NCI-H2227 treated with DMSO at 0.1 percent for 48 hours (cell line): ENCODE measurements at regions not wholly inside any gene's neighbourhood (a gene's known extent, or its start where the extent isn't known, plus 50 kb on each side); places are given as distances from the start of the nearest gene placed in this dataset.

Experiments used
- DNase-seq: peaks from one replicate; lab custom pipeline; 2025; lab: John Stamatoyannopoulos, UW

- no peak for DNase-seq
Measured at GRCh38 chr17:77380395-77381184, 239.8 kb downstream of the SEC14L1 start.

DNA sequence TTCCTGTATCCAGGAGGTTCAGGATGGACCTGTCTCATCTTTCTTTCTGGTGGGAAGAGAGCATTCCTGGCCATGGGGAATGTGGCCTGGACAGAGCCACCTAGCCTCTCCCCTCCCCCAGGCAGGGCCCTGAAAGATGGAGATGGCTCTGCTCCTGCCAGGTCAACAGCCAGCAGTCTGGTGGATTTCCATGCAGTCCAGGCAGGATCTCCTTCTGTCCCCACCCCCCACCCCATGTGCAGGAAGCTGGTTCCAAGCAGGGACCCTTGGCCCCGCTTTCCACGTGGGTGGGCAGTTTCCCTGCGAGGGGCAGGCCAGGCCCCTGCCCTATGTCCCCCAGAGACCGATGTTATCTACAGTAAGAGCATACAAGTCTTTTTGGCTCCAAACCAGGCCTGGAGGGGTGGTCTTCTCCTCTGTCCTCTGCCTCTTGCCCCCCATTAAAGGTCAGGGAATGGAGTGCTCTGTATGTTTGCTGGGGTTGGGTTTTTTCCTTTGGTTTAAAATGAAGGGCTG is 240.5 kb downstream of the SEC14L1 start:
- no peak for DNase-seq

GRCh38 chr17:77381731-77382130 is 241.0 kb downstream of the SEC14L1 start:
- no peak for DNase-seq

- DNase-seq: no peak
Measured at GRCh38 chr17:77382356-77382911, 241.7 kb downstream of the SEC14L1 start.

DNA sequence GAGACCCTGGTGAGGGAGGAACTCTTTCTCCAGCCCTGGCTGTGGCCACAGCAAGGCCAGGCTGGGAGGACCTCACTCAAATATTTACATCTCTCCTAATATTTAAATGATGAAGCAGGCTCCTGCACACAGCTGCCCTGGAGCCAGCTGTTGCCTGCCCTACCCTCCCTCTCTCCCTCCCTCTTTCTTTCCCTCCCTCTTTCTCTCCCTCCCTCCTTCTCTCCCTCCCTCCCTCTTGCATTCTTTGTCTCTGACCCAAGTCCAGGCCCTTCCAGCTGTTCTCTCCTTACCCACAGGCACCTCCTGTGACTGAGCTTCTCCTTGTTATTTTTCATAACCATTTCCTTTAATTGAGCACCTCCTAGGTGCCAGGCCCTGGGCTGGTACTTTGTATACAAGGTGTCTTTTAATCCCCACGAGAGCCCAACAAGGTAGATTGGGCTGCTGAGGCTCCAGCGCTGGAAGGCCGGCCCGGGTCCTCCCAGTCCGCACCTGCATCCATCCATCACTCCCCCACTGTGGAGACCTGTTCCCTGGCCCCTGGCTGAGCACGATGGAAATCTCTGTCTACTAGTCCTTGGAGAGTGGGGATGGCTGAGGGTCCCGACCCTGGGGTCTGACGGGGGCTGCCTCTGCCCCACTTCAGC is 242.3 kb downstream of the SEC14L1 start:
- no peak for DNase-seq

- no peak for DNase-seq
Measured at GRCh38 chr17:77383613-77384608, 243.1 kb downstream of the SEC14L1 start.

DNA sequence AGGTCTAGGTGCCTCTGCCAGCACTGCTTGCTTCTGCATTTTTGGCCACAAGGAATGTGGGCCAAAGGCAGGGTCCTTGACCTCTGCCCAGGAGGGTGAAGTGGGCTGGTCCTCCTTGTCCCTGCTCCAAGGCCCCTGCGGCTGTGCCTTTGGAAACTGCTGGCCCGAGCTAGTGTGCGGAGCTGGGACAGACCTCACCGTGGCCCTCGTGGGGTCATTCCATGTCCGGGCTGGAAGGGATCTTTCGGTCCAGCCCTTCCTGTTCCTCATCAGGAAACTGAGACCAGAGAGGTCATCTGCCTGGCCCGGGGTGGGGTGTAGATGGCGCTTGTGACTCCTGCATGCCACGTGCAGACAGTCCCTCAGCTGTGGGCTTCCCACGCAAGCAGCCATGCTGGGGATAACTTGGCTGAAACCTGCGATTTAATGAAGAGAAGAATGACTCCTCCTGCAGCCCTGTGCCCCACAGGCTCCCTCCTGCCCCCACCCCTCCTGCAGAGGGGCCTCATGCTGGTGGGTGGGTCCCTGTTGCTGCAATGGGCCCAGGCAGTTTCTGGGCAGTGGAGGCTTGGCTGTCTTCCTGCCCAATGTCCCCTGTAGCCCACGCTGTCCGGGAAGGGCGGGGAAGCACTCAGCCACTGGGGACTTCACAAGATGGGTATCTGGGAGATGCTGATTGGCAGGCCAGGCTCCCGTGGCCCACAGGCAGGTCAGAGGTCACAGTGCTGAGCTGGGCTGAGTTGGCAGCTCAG is 245.2 kb downstream of the SEC14L1 start:
- no peak for DNase-seq

GRCh38 chr17:77386502-77387192 is 245.9 kb downstream of the SEC14L1 start:
- no peak for DNase-seq

DNA sequence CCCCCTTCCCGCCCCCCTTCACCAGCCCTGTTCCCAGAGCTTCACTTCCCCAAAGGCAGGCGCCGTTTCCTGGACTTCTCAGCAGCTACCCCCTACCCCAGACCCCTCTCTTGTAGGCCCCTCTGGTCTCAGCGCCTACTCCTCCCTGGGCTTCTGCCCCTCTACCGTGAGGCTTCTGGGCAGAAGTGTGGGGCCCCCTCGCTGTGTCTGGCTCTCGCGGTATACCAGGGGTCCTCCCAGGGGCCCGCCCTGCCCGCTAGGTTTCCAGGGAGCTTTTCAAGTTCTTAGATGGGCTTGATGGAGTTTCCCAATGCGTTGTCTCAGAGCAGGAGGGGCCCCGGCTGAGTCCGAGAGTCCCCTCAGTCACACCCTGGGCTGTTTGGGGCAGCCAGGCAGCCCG is 247.1 kb downstream of the SEC14L1 start:
- no peak for DNase-seq

- DNase-seq: no peak
Measured at GRCh38 chr17:77388384-77389306, 247.9 kb downstream of the SEC14L1 start.

DNA sequence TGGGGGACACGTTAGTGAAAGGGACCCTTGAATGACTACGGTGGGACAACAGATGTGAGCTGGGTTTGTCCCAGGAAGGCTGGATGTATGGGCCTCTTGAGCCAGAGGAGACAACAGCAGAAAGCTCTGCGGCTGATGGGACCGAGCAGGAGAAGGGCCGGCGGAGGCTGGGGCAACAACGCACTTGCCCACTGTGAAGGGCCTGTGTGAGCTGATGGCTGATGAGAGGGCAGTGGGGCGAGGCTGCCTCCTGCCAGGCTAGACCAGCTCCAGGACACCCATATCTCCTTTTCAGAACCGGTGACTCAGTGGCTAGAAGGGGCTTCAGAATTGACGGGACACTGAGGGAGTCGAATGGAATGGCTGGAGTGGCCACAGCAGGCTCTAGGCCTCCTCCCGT is 250.1 kb downstream of the SEC14L1 start:
- no peak for DNase-seq

- no peak for DNase-seq
Measured at GRCh38 chr17:77391668-77392375, 251.1 kb downstream of the SEC14L1 start.

DNA sequence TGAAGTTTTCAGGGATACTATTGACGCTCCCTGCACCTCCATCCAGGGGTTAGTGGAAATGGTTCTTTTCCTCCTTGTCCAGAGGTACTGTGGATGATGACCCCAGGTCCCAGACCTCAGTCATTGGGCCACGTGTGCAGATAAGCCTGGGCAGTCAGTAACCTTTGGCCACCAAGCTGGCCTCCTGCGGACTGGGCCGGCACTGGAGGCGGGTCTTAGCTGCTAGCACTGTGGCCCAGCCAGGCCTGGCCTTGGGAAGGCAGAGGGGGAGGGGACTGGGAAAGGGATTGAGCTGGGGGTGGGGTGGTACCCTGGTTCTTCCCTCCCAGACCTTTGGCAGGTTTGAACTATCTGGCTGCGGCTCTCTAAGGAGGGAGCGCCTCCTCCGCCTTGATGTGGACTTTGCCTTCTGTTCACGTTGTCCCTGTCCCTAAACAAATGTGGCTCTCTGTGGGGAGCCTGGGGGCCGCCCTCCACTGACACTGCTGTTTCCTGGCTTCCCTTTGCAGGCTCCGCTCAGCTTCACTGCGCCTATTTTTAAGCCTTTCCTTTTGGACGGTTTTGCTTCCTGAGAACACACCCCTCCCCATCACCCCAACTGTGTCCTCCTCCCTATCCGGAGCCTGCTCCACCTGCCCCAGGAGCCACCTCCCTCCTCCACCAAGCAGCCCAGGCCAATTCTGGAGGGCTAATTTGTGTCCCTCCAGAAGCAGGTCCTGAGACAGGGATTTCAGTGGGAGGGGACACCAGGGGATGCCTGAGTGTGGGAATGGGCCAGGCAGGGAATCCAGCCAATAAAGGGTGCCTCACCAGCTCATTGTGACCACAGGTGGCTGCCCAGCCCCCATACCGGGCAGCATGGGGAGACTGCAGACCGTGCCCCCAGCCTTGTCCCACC is 251.9 kb downstream of the SEC14L1 start:
- no peak for DNase-seq

DNA sequence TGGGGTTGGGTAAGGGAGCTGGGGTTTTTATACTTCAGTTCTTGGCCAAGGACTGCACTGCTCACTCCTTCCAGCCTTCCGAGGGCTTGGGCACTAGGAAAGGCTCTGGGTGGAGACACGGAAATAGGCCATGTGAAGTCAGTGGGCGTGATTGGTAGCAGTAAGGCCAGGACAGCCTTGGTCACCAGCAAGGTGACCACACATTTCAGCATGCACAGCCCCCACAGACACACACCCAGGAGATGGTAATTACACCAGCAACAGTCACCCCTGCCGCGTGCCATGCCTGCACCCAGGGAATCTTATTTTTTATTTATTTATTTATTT is 252.5 kb downstream of the SEC14L1 start:
- no peak for DNase-seq

GRCh38 chr17:77393867-77394539 is 253.2 kb downstream of the SEC14L1 start:
- DNase-seq: no peak

- no peak for DNase-seq
Measured at GRCh38 chr17:77394540-77395295, 253.9 kb downstream of the SEC14L1 start.
